Caco-2 (cell line): ENCODE measurements at regions not wholly inside any gene's neighbourhood (a gene's known extent, or its start where the extent isn't known, plus 50 kb on each side); places are given as distances from the start of the nearest gene placed in this dataset.

Experiments
- BruUV-seq: library from RNA; stranded (reverse); fragments of 400-500 nt; replicated peaks from 2 replicates; lab custom pipeline; 2021; lab: Mats Ljungman, UMichigan
- CTCF ChIA-PET: fragments of 300-600 bp; sonication (Branson Sonifier 250); formaldehyde crosslinking; loops from one replicate; lab custom pipeline; 2022; ENCODE audit warnings: antibody characterized with exemption; lab: Charles Lee
- POLR2A ChIA-PET: fragments of 300-600 bp; sonication (Branson Sonifier 250); formaldehyde crosslinking; loops from one replicate; lab custom pipeline; 2022; ENCODE audit warnings: antibody characterized with exemption; lab: Charles Lee
- DNase-seq, 2 experiments: peaks; one replicate each; pipeline versions ENCODE4 v3.0.0 to v3.0.0-alpha.2; 2020 to 2022
- H3K27me3 ChIP-seq: replicated peaks from 2 replicates; pipeline ENCODE4 v1.6.0; 2011; ENCODE audit warnings: low read length; ENCODE audit not compliant: control insufficient read depth, insufficient read depth
- H3K36me3 ChIP-seq: 2 replicates; pipeline ENCODE4 v1.5.1; 2011; ENCODE audit warnings: low read length; ENCODE audit not compliant: control insufficient read depth, insufficient read depth
- H3K4me1 ChIP-seq: fragments of 250-450 bp; sonication (Bioruptor Pico); 2 replicates; pipeline ENCODE4 v1.5.1; 2020; ENCODE audit warnings: mild to moderate bottlenecking
- H3K4me3 ChIP-seq: 2 replicates; pipeline ENCODE4 v1.5.1; 2011; ENCODE audit warnings: low read depth, mild to moderate bottlenecking, control low read depth, low read length
- H3K9me3 ChIP-seq: fragments of 250-450 bp; sonication (Bioruptor Pico); 2 replicates; pipeline ENCODE4 v1.5.1; 2020; ENCODE audit warnings: mild to moderate bottlenecking, moderate library complexity
- H3K27ac Mint-ChIP-seq: one replicate; pipeline ENCODE4 v1.8.0; 2022; ENCODE audit warnings: mixed read lengths; ENCODE audit not compliant: unreplicated experiment
- H3K27me3 Mint-ChIP-seq: one replicate; pipeline ENCODE4 v1.8.0; 2022; ENCODE audit warnings: mixed read lengths; ENCODE audit not compliant: insufficient read depth, unreplicated experiment
- H3K36me3 Mint-ChIP-seq: one replicate; pipeline ENCODE4 v1.8.0; 2022; ENCODE audit warnings: mild to moderate bottlenecking, mixed read lengths; ENCODE audit not compliant: insufficient read depth, unreplicated experiment
- H3K4me1 Mint-ChIP-seq: one replicate; pipeline ENCODE4 v1.8.0; 2022; ENCODE audit warnings: low read depth, mixed read lengths; ENCODE audit not compliant: unreplicated experiment
- H3K4me3 Mint-ChIP-seq: one replicate; pipeline ENCODE4 v1.8.0; 2022; ENCODE audit warnings: mild to moderate bottlenecking, moderate library complexity, mixed read lengths; ENCODE audit not compliant: unreplicated experiment
- H3K9me3 Mint-ChIP-seq: one replicate; pipeline ENCODE4 v1.8.0; 2022; ENCODE audit warnings: mixed read lengths; ENCODE audit not compliant: unreplicated experiment
- intact Hi-C: fragments of 100-400 bp; cut with micrococcal nuclease; formaldehyde crosslinking; loops from one replicate; pipeline ENCODE4 v1.10.0; 2022; ENCODE audit not compliant: unreplicated experiment
- TF ChIP-seq, protein P1 (sequence below), 2 experiments: fragments of 200-600 bp in 1 of 2; IDR thresholded peaks; 1 replicate in 1 of 2; 2 replicates in 1 of 2; pipeline versions ENCODE4 v1.5.1 to v1.8.0; 2011 to 2022; ENCODE audit warnings: antibody characterized with exemption in 1 of 2, control low read depth in 1 of 2, inconsistent platforms in 1 of 2, low read depth in 1 of 2, low read length in 1 of 2, mild to moderate bottlenecking in 1 of 2, moderate library complexity in 1 of 2; ENCODE audit not compliant: insufficient read depth in 1 of 2, severe bottlenecking in 1 of 2, unreplicated experiment in 1 of 2

- H3K4me3 Mint-ChIP-seq: no peak overlapping the region
- no peak overlapping the region for H3K4me3 ChIP-seq
- ChIA-PET CTCF (no interaction called here), POLR2A (no interaction called here)
- H3K9me3 Mint-ChIP-seq: no peaks in the 10 kb centered on the region
- H3K4me1 ChIP-seq: no peaks in the 10 kb centered on the region
- DNase-seq: no peak
- no peaks in the 10 kb centered on the region for H3K27me3 Mint-ChIP-seq
- TF ChIP-seq, protein P1, sequence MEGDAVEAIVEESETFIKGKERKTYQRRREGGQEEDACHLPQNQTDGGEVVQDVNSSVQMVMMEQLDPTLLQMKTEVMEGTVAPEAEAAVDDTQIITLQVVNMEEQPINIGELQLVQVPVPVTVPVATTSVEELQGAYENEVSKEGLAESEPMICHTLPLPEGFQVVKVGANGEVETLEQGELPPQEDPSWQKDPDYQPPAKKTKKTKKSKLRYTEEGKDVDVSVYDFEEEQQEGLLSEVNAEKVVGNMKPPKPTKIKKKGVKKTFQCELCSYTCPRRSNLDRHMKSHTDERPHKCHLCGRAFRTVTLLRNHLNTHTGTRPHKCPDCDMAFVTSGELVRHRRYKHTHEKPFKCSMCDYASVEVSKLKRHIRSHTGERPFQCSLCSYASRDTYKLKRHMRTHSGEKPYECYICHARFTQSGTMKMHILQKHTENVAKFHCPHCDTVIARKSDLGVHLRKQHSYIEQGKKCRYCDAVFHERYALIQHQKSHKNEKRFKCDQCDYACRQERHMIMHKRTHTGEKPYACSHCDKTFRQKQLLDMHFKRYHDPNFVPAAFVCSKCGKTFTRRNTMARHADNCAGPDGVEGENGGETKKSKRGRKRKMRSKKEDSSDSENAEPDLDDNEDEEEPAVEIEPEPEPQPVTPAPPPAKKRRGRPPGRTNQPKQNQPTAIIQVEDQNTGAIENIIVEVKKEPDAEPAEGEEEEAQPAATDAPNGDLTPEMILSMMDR (IDR thresholded peaks at IDR 0.05; ENCODE audit: insufficient read depth in 1 of 2, low read depth in 1 of 2, low read length in 1 of 2, severe bottlenecking in 1 of 2, unreplicated experiment in 1 of 2): no peak
- H3K27me3 ChIP-seq: no peaks in the 10 kb centered on the region
- H3K4me1 Mint-ChIP-seq: no peaks in the 10 kb centered on the region
- intact Hi-C loops: no loop called here
- BruUV-seq: no TSS peak
- H3K36me3 Mint-ChIP-seq: no peaks in the 10 kb centered on the region
- no peak overlapping the region for H3K27ac Mint-ChIP-seq
- no peaks in the 10 kb centered on the region for H3K36me3 ChIP-seq
- 0 out of 2 replicates have a peak, but pooled peaks cover 2% of the 10 kb centered on the region for H3K9me3 ChIP-seq
Measured at GRCh38 chr4:164177753-164178152, 576.2 kb upstream of the SMIM31 start.

DNA sequence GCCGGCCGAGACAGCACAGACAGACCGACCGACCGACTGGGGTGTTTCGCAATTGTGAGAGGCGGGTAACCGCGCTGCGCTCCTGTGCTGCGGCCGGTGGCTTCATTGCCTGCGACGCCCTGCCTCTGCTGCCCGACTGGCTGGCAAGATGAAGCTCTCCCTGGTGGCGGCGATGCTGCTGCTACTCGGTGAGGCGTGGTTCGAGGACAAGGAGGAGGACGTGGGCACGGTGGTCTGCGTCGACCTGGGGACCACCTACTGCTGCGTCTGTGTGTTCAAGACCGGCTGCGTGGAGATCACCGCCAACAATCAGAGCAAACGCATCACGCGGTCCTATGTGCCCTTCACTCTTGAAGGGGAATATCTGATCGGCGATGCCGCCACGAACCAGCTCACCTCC lies 565.7 kb upstream of the SMIM31 start:
- Histone ChIP-seq H3K27me3 (no peaks in the 10 kb centered on the region), H3K9me3 (no peaks in the 10 kb centered on the region), H3K4me3 (no peak overlapping the region), H3K36me3 (no peaks in the 10 kb centered on the region), H3K4me1 (no peaks in the 10 kb centered on the region)
- Mint-ChIP-seq H3K36me3 (no peaks in the 10 kb centered on the region), H3K4me1 (no peaks in the 10 kb centered on the region), H3K27me3 (no peaks in the 10 kb centered on the region), H3K4me3 (no peak overlapping the region), H3K27ac (no peak overlapping the region), H3K9me3 (no peaks in the 10 kb centered on the region)
- no TSS peak for BruUV-seq
- ChIA-PET POLR2A (no interaction called here), CTCF (no interaction called here)
- TF ChIP-seq, protein P1 (IDR thresholded peaks at IDR 0.05; ENCODE audit: insufficient read depth in 1 of 2, low read depth in 1 of 2, low read length in 1 of 2, severe bottlenecking in 1 of 2, unreplicated experiment in 1 of 2): no peak
- intact Hi-C loops: no loop called here
- no peak for DNase-seq

DNA sequence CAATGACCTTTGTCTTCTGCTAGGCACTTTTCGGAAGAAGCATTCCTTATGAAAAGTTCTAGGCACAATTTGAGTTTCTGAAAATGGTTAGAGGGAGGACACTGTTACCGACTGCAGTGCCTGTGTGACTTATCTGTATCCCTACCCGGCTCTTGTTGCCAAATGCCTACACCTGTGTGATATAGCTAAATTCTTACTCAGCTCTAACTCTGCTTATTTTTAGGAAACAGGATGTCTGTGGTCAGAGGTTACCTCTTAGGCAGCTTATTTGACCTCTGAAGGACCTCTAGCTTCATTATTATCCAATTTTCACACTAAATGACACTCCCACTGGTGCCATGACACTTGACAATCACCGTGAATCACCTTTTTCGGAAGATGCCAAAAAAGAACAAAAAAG lies 561.1 kb upstream of the SMIM31 start:
- Histone ChIP-seq H3K36me3 (no peaks in the 10 kb centered on the region), H3K27me3 (no peaks in the 10 kb centered on the region), H3K4me3 (no peak overlapping the region), H3K9me3 (no peaks in the 10 kb centered on the region), H3K4me1 (no peaks in the 10 kb centered on the region)
- intact Hi-C loops: no loop called here
- no peaks in the 10 kb centered on the region for H3K27me3 Mint-ChIP-seq
- H3K4me1 Mint-ChIP-seq: no peaks in the 10 kb centered on the region
- ChIA-PET POLR2A (no interaction called here), CTCF (no interaction called here)
- no peak for DNase-seq
- no peaks in the 10 kb centered on the region for H3K9me3 Mint-ChIP-seq
- no peaks in the 10 kb centered on the region for H3K36me3 Mint-ChIP-seq
- no peak overlapping the region for H3K27ac Mint-ChIP-seq
- no peak overlapping the region for H3K4me3 Mint-ChIP-seq
- BruUV-seq: no TSS peak
- TF ChIP-seq, protein P1 (IDR thresholded peaks at IDR 0.05; ENCODE audit: insufficient read depth in 1 of 2, low read depth in 1 of 2, low read length in 1 of 2, severe bottlenecking in 1 of 2, unreplicated experiment in 1 of 2): no peak
